ENCODE measurements at regions not wholly inside any gene's neighbourhood (a gene's known extent, or its start where the extent isn't known, plus 50 kb on each side); places are given as distances from the start of the nearest gene placed in this dataset.

DNA sequence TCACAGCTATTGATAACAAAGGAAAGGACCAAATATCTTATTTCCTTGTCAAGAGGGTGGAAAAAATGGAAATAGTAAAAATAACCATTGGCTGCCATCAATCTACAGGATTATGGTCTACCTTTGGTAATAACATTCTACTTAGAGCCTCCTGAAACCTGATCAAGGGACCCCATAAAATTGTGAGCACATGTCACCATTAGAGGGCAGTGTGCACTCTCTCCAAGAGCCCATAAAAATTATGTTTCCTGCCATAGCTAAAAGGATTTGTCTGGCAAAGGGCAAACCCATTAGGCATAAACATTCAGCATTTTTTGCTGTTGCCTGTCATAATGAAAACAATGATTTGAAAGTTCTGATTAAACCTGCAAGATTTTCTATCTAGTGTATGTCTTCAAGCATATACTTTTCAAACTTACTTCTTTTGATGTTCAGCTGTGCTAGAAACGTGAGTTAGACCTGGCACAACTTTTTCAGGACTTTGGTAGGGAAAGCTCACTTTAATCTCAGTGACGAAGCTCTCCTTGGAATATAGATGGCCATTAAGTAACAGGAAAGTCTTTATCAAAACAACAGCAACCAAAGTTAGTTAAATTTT is 120.7 kb upstream of the ZFP64 start:
- Histone ChIP-seq H3K9me3 (no peaks in the 10 kb centered on the region), H3K4me1 (peaks cover 0 to 5% (median 0%) of the 10 kb centered on the region in 4 donors), H3K27ac (no peak overlapping the region), H3K27me3 (peaks cover 0 to 3% (median 0%) of the 10 kb centered on the region in 3 donors), H3K4me3 (no peak overlapping the region), H3K36me3 (no peaks in the 10 kb centered on the region)
- no peak for DNase-seq
- intact Hi-C loops (cut with DNase I): loop anchor here (5.0 kb wide), 1 partner anchor 1235 kb away; no protein-coding TSS in a partner anchor
- no peak for TF ChIP-seq EP300 (IDR thresholded peaks at IDR 0.05)
- TF ChIP-seq, protein P1, sequence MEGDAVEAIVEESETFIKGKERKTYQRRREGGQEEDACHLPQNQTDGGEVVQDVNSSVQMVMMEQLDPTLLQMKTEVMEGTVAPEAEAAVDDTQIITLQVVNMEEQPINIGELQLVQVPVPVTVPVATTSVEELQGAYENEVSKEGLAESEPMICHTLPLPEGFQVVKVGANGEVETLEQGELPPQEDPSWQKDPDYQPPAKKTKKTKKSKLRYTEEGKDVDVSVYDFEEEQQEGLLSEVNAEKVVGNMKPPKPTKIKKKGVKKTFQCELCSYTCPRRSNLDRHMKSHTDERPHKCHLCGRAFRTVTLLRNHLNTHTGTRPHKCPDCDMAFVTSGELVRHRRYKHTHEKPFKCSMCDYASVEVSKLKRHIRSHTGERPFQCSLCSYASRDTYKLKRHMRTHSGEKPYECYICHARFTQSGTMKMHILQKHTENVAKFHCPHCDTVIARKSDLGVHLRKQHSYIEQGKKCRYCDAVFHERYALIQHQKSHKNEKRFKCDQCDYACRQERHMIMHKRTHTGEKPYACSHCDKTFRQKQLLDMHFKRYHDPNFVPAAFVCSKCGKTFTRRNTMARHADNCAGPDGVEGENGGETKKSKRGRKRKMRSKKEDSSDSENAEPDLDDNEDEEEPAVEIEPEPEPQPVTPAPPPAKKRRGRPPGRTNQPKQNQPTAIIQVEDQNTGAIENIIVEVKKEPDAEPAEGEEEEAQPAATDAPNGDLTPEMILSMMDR (IDR thresholded peaks at IDR 0.05): peak in 3 of 4 experiments; percentile 30 to 47 (median 32)
- no peak for TF ChIP-seq POLR2AphosphoS5 (IDR thresholded peaks at IDR 0.05)
- TF ChIP-seq POLR2A (IDR thresholded peaks at IDR 0.05): no peak
- WGBS, 2 donors: 46 to 62% methylated on average over 2 of the region's 2 CpGs

DNA sequence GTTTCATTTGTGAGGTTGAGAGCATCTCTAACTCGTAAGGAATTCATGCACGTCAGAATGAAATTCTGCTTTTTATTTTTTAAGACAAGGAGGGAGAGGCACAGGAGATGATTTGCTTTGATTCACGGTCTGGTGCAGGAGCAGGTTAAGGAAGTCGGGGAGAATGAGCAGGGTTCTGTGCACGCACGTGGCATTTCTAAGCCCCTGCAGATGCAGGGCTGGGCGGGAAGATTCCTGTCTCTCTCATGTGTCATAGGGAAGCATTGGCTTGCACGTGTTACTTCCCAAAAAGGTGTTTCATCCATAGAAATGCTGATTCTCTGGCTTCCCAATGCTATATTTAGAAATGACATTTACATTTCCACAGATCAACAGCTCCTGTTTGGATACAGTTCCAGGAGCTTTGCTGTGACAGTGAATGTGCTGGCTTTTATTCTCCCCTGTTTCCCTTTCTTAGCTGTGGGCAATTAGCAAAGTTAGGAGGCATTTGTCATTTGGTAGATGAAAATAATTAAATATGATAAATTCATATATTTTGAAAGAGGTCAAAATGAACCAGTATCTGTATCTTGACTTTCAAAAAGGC is 119.7 kb upstream of the ZFP64 start:
- H3K4me1 ChIP-seq: peaks cover 0 to 5% (median 0%) of the 10 kb centered on the region in 4 donors
- TF ChIP-seq POLR2A (IDR thresholded peaks at IDR 0.05) (no peak), EP300 (IDR thresholded peaks at IDR 0.05) (no peak), POLR2AphosphoS5 (IDR thresholded peaks at IDR 0.05) (no peak)
- TF ChIP-seq, protein P1 (IDR thresholded peaks at IDR 0.05): no peak
- no peak for DNase-seq
- H3K9me3 ChIP-seq: no peaks in the 10 kb centered on the region
- H3K36me3 ChIP-seq: no peaks in the 10 kb centered on the region
- WGBS, 2 donors: 80 to 82% methylated on average over 8 of the region's 8 CpGs
- H3K27me3 ChIP-seq: no peaks in the 10 kb centered on the region
- intact Hi-C loops (cut with DNase I): loop anchor here (5.0 kb wide), 1 partner anchor 1236 kb away; no protein-coding TSS in a partner anchor
- no peak overlapping the region for H3K4me3 ChIP-seq
- no peak overlapping the region for H3K27ac ChIP-seq

DNA sequence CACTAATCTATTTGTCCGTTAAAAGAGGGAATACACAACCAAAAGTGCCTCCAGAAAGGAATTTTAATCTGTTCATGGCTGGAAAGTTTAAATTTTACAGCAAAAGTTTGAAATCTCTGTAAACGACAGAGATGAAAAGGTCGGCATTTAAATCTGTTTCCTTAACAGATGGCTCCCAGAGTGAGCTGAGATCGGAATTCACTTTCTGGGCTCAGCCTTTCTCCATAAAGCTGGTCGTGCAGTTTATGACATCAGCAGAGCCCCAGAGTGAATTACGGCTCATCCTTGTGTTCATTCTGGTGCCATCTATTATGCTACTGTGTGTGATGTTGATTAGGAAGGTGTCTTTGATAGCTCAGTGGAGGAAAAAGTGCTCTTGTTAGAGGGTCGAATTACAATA is 117.6 kb upstream of the ZFP64 start:
- Histone ChIP-seq H3K27me3 (no peaks in the 10 kb centered on the region), H3K9me3 (no peaks in the 10 kb centered on the region), H3K4me3 (no peak overlapping the region), H3K4me1 (peaks cover 0 to 5% (median 0%) of the 10 kb centered on the region in 4 donors), H3K27ac (no peak overlapping the region), H3K36me3 (no peaks in the 10 kb centered on the region)
- WGBS, 2 donors: 68 to 69% methylated on average over 7 of the region's 7 CpGs
- no peak for TF ChIP-seq EP300 (IDR thresholded peaks at IDR 0.05)
- DNase-seq: no peak
- intact Hi-C loops (cut with DNase I): no loop called here

DNA sequence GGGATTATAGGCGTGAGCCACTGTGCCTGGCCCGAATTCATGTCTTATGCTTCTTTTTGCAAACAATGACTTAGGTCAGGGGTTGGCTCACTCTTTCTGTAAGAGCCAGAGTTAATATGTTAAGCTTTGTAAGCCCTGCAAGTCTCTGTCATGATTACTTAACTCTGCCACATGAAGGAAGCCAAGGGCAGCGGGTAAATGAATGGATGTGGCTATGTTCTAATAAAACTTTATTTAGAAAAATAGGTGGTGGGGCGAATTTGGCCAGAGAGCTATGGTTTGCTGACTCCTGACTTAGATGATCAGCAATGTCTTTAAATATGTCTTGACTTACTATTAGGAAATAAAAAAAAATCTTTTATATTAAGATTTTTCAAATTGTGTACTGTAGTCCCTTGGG is 114.9 kb upstream of the ZFP64 start:
- Histone ChIP-seq H3K36me3 (no peaks in the 10 kb centered on the region), H3K4me1 (no peaks in the 10 kb centered on the region), H3K27me3 (no peaks in the 10 kb centered on the region), H3K27ac (no peak overlapping the region), H3K4me3 (no peak overlapping the region), H3K9me3 (no peaks in the 10 kb centered on the region)
- 91 to 93% methylated on average over 4 of the region's 4 CpGs for WGBS, 2 donors
- TF ChIP-seq POLR2AphosphoS5 (IDR thresholded peaks at IDR 0.05) (no peak), EP300 (IDR thresholded peaks at IDR 0.05) (no peak)
- TF ChIP-seq, protein P1 (IDR thresholded peaks at IDR 0.05): no peak
- intact Hi-C loops (cut with DNase I): no loop called here
- no peak for DNase-seq

DNA sequence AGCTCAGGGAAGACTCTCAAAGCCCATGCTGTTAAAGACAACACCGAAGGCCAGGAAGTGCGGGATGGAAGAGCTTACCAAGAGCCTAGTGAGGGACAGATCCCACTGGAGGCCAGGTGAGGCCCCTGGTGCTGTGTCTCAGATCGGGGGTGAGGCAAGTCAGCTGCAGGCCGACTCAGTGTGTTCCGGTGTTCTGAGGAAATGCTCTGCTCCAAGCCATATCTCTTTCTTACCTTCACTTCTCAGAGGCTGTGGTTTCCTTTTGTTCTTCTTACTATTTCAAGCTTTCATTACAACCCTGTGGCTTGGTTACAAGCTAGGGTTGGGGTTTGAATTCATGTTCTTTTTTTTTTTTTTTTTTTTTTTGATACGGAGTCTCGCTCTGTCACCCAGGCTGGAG is 114.3 kb upstream of the ZFP64 start:
- H3K27me3 ChIP-seq: no peaks in the 10 kb centered on the region
- 66 to 85% methylated on average over 7 of the region's 7 CpGs for WGBS, 2 donors
- TF ChIP-seq, protein P1 (IDR thresholded peaks at IDR 0.05): no peak
- TF ChIP-seq POLR2AphosphoS5 (IDR thresholded peaks at IDR 0.05): no peak
- TF ChIP-seq POLR2A (IDR thresholded peaks at IDR 0.05): no peak
- TF ChIP-seq EP300 (IDR thresholded peaks at IDR 0.05): no peak
- no peak overlapping the region for H3K27ac ChIP-seq
- DNase-seq: no peak
- no peaks in the 10 kb centered on the region for H3K9me3 ChIP-seq
- intact Hi-C loops (cut with DNase I): no loop called here
- H3K36me3 ChIP-seq: no peaks in the 10 kb centered on the region
- no peak overlapping the region for H3K4me3 ChIP-seq
- H3K4me1 ChIP-seq: no peaks in the 10 kb centered on the region
